Liver (tissue), 8 donors: ENCODE measurements at regions not wholly inside any gene's neighbourhood (a gene's known extent, or its start where the extent isn't known, plus 50 kb on each side); places are given as distances from the start of the nearest gene placed in this dataset.

ENCODE experiments used
- DNase-seq: peaks from one replicate; pipeline ENCODE4 v3.0.0-alpha.2; 2017; ENCODE audit warnings: low spot score
- H3K27ac ChIP-seq, 2 donors: one replicate each; pipeline ENCODE4 v1.7.0; 2013; ENCODE audit warnings: inconsistent platforms in 2 of 2, low read length in 2 of 2, control low read depth in 1 of 2, low read depth in 1 of 2, mild to moderate bottlenecking in 1 of 2
- H3K27me3 ChIP-seq, 4 donors: one replicate each; pipeline versions ENCODE4 v1.6.1 to v1.7.0; 2013; ENCODE audit warnings: low read length in 3 of 4, inconsistent platforms in 1 of 4, mild to moderate bottlenecking in 1 of 4, moderate library complexity in 1 of 4; ENCODE audit not compliant: control insufficient read depth in 4 of 4, insufficient read depth in 4 of 4
- H3K36me3 ChIP-seq, 4 donors: one replicate each; pipeline versions ENCODE4 v1.6.1 to v1.7.0; 2013; ENCODE audit warnings: low read length in 3 of 4, mild to moderate bottlenecking in 3 of 4, low read depth in 1 of 4, moderate library complexity in 1 of 4; ENCODE audit not compliant: control insufficient read depth in 4 of 4, insufficient read depth in 3 of 4
- H3K4me1 ChIP-seq, 4 donors: one replicate each; pipeline versions ENCODE4 v1.6.1 to v1.7.0; 2013; ENCODE audit warnings: low read length in 3 of 4, mild to moderate bottlenecking in 3 of 4, moderate library complexity in 1 of 4; ENCODE audit not compliant: control insufficient read depth in 4 of 4, insufficient read depth in 4 of 4
- H3K4me3 ChIP-seq, 3 donors: one replicate each; pipeline versions ENCODE4 v1.6.1 to v1.7.0; 2013; ENCODE audit warnings: low read length in 3 of 3, control low read depth in 1 of 3, low read depth in 1 of 3, mild to moderate bottlenecking in 1 of 3
- H3K9ac ChIP-seq, 2 donors: one replicate each; pipeline ENCODE4 v1.7.0; 2013; ENCODE audit warnings: low read length in 2 of 2, mild to moderate bottlenecking in 2 of 2, moderate library complexity in 2 of 2, control low read depth in 1 of 2, low read depth in 1 of 2
- H3K9me3 ChIP-seq, 4 donors: one replicate each; pipeline versions ENCODE4 v1.6.1 to v1.7.0; 2013; ENCODE audit warnings: low read length in 3 of 4; ENCODE audit not compliant: control insufficient read depth in 4 of 4
- ATF3 ChIP-seq: IDR thresholded peaks from 2 replicates; pipeline ENCODE4 v1.6.1; 2016; ENCODE audit warnings: antibody characterized with exemption
- CTCF ChIP-seq: fragments of 150-350 bp; IDR thresholded peaks from 2 replicates; pipeline ENCODE4 v1.5.1; 2017; ENCODE audit warnings: improper control_type of control experiment, low read depth, low read length; ENCODE audit not compliant: missing input control
- EGR1 ChIP-seq, 2 donors: IDR thresholded peaks; 2 replicates each; pipeline ENCODE4 v1.6.1; 2016 to 2018; ENCODE audit warnings: antibody characterized with exemption in 2 of 2, low read depth in 2 of 2
- FOXA1 ChIP-seq: IDR thresholded peaks from 2 replicates; pipeline ENCODE4 v1.6.1; 2016; ENCODE audit warnings: antibody characterized with exemption
- GABPA ChIP-seq, 2 donors: IDR thresholded peaks in 1 of 2; conservative IDR thresholded peaks in 1 of 2; 2 replicates each; pipeline ENCODE4 v1.6.1; 2016; ENCODE audit warnings: antibody characterized with exemption in 2 of 2, mild to moderate bottlenecking in 1 of 2, moderate library complexity in 1 of 2
- HNF4A ChIP-seq, 2 donors: conservative IDR thresholded peaks; 2 replicates each; pipeline ENCODE4 v1.6.1; 2016; ENCODE audit warnings: antibody characterized with exemption in 2 of 2, mild to moderate bottlenecking in 2 of 2
- HNF4G ChIP-seq: IDR thresholded peaks from 2 replicates; pipeline ENCODE4 v1.6.1; 2016; ENCODE audit warnings: antibody characterized with exemption
- MAX ChIP-seq: IDR thresholded peaks from 2 replicates; pipeline ENCODE4 v1.6.1; 2016; ENCODE audit warnings: antibody characterized with exemption
- NR2F2 ChIP-seq: IDR thresholded peaks from 2 replicates; pipeline ENCODE4 v1.6.1; 2016; ENCODE audit warnings: antibody characterized with exemption
- RAD21 ChIP-seq, 2 donors: IDR thresholded peaks; 2 replicates each; pipeline ENCODE4 v1.6.1; 2016; ENCODE audit warnings: antibody characterized with exemption in 2 of 2, mild to moderate bottlenecking in 2 of 2
- RXRA ChIP-seq, 2 donors: IDR thresholded peaks; 2 replicates each; pipeline ENCODE4 v1.6.1; 2017 to 2018; ENCODE audit warnings: antibody characterized with exemption in 2 of 2, mild to moderate bottlenecking in 1 of 2
- SP1 ChIP-seq: IDR thresholded peaks from 2 replicates; pipeline ENCODE4 v1.6.1; 2018; ENCODE audit warnings: antibody characterized with exemption, mild to moderate bottlenecking
- TAF1 ChIP-seq: conservative IDR thresholded peaks from 2 replicates; pipeline ENCODE4 v1.6.1; 2016; ENCODE audit warnings: antibody characterized with exemption, mild to moderate bottlenecking
- YY1 ChIP-seq: IDR thresholded peaks from 2 replicates; pipeline ENCODE4 v1.6.1; 2016; ENCODE audit warnings: antibody characterized with exemption, mild to moderate bottlenecking
- ZBTB33 ChIP-seq: IDR thresholded peaks from 2 replicates; pipeline ENCODE4 v1.6.1; 2016; ENCODE audit warnings: antibody characterized with exemption
- WGBS: extraction: QIAGEN DNeasy Blood & Tissue Kit; methylation state at CpG from one replicate; pipeline ENCODE4 v1.1.7; 2013; 5-methylcytosine and 5-hydroxymethylcytosine counted together
- donor health status: healthy.
- donor health status: healthy.
- donor health status: healthy.
- donor health status: healthy.
- donor health status: healthy.

GRCh38 chr3:130256821-130257340, 88.6 kb upstream of the COL6A5 start:
- no peak overlapping the region for H3K4me3 ChIP-seq
- peaks cover 0 to 2% (median 0%) of the 10 kb centered on the region in 4 donors for H3K4me1 ChIP-seq
- WGBS: 81% methylated on average over 3 of the region's 3 CpGs
- no peak for DNase-seq
- peaks cover 0 to 4% (median 0%) of the 10 kb centered on the region in 4 donors for H3K27me3 ChIP-seq
- no peak overlapping the region for H3K27ac ChIP-seq
- no peak overlapping the region for H3K9ac ChIP-seq
- H3K36me3 ChIP-seq: no peaks in the 10 kb centered on the region
- TF ChIP-seq NR2F2: no peak
- TF ChIP-seq RXRA (IDR thresholded peaks at IDR 0.05): no peak
- TF ChIP-seq GABPA (IDR thresholded peaks at IDR 0.05 in 1 of 2, conservative IDR thresholded peaks at IDR 0.05 in 1 of 2): no peak
- TF ChIP-seq HNF4G: no peak
- TF ChIP-seq HNF4A (conservative IDR thresholded peaks at IDR 0.05): no peak
- no peak for TF ChIP-seq YY1
- H3K9me3 ChIP-seq: no peaks in the 10 kb centered on the region

GRCh38 chr3:130258532-130258952, 86.9 kb upstream of the COL6A5 start:
- Histone ChIP-seq H3K9ac (no peak overlapping the region), H3K9me3 (no peaks in the 10 kb centered on the region), H3K36me3 (no peaks in the 10 kb centered on the region), H3K4me3 (no peak overlapping the region), H3K4me1 (peaks cover 0 to 2% (median 0%) of the 10 kb centered on the region in 4 donors), H3K27me3 (peaks cover 0 to 4% (median 0%) of the 10 kb centered on the region in 4 donors), H3K27ac (no peak overlapping the region)
- TF ChIP-seq ATF3: no peak
- no peak for TF ChIP-seq SP1
- TF ChIP-seq TAF1: no peak
- TF ChIP-seq GABPA (IDR thresholded peaks at IDR 0.05 in 1 of 2, conservative IDR thresholded peaks at IDR 0.05 in 1 of 2): no peak
- TF ChIP-seq MAX: no peak
- TF ChIP-seq FOXA1: no peak
- no peak for TF ChIP-seq RAD21 (IDR thresholded peaks at IDR 0.05)
- no peak for TF ChIP-seq EGR1 (IDR thresholded peaks at IDR 0.05; ENCODE audit: low read depth in 2 of 2)
- TF ChIP-seq ZBTB33: no peak
- no peak for TF ChIP-seq RXRA (IDR thresholded peaks at IDR 0.05)
- TF ChIP-seq CTCF: no peak
- no peak for DNase-seq
- WGBS: 61% methylated on average over 9 of the region's 9 CpGs
